ENCODE measurements at regions not wholly inside any gene's neighbourhood (a gene's known extent, or its start where the extent isn't known, plus 50 kb on each side); places are given as distances from the start of the nearest gene placed in this dataset.

GRCh38 chr6:109303164-109303563 lies 79.1 kb downstream of the CD164 start:
- WGBS, 2 experiments (ENCODE audit: extremely low coverage in 1 of 2, insufficient coverage in 1 of 2, insufficient read length in 1 of 2, insufficient replicate concordance in 2 of 2, low coverage in 1 of 2, low lambda C conversion rate in 2 of 2, missing lambda C conversion rate in 1 of 2): 76% methylated on average over 4 of the region's 4 CpGs; no CpG with 5 or more reads in 1 of the 2 experiments
- Histone ChIP-seq H4K5ac (ENCODE audit: insufficient read length, low read depth, low read length) (no peak overlapping the region), H4K20me1 (replicated peaks in 1 of 2; ENCODE audit: control insufficient read depth in 1 of 2, insufficient read depth in 2 of 2, low read length in 2 of 2) (no peaks in the 10 kb centered on the region), H2BK5ac (ENCODE audit: low read depth, low read length) (no peak overlapping the region), H3K56ac (replicated peaks; ENCODE audit: insufficient read length, low read depth, low read length) (no peak overlapping the region), H2AK5ac (ENCODE audit: low read depth, low read length) (no peak overlapping the region), H3K4ac (replicated peaks; ENCODE audit: insufficient read length, low read depth, low read length) (no peak overlapping the region), H3K36me3 (ENCODE audit: control insufficient read depth in 2 of 4, insufficient read depth in 4 of 4, low read length in 3 of 4) (no peaks in the 10 kb centered on the region), H3K4me2 (ENCODE audit: insufficient read depth in 1 of 2, low read depth in 2 of 2, low read length in 2 of 2) (no peak overlapping the region), H2BK15ac (ENCODE audit: low read length) (no peak overlapping the region), H3K18ac (ENCODE audit: extremely low read depth, low read length) (no peak overlapping the region), H3K23ac (ENCODE audit: insufficient read length) (no peak overlapping the region), H3K4me3 (ENCODE audit: extremely low read depth in 1 of 4, insufficient read depth in 2 of 4, low read depth in 3 of 4, low read length in 4 of 4) (no peak overlapping the region), H3K9me3 (ENCODE audit: insufficient read depth in 2 of 2, low read depth in 1 of 2, low read length in 1 of 2) (no peaks in the 10 kb centered on the region), H2BK20ac (ENCODE audit: low read length) (no peak overlapping the region), H4K8ac (ENCODE audit: extremely low read depth, insufficient read depth, low read length) (no peak overlapping the region), H3K23me2 (ENCODE audit: low read depth, low read length) (no peaks in the 10 kb centered on the region), H3K27me3 (replicated peaks in 1 of 4; ENCODE audit: control insufficient read depth in 3 of 4, extremely low read depth in 1 of 4, insufficient read depth in 3 of 4, low read length in 3 of 4) (no peaks in the 10 kb centered on the region), H3K4me1 (replicated peaks in 1 of 4; ENCODE audit: control insufficient read depth in 3 of 4, insufficient read depth in 4 of 4, low read length in 3 of 4) (peaks cover 0 to 2% (median under 1%) of the 10 kb centered on the region in 4 experiments; a peak in 1 of 7 replicates), H3K14ac (ENCODE audit: insufficient read length) (no peak overlapping the region), H4K91ac (replicated peaks; ENCODE audit: insufficient read length, low read length) (no peak overlapping the region), H3K79me2 (ENCODE audit: control insufficient read depth in 1 of 2, insufficient read depth in 2 of 2, low read length in 2 of 2) (no peaks in the 10 kb centered on the region), H2BK120ac (replicated peaks; ENCODE audit: low read depth, low read length) (no peak overlapping the region), H2BK12ac (ENCODE audit: low read depth, low read length) (no peak overlapping the region), H2AFZ (ENCODE audit: low read length) (no peak overlapping the region), H3K9ac (replicated peaks in 1 of 4; ENCODE audit: extremely low read depth in 1 of 4, low read depth in 3 of 4, low read length in 3 of 4) (no peak overlapping the region), H3K27ac (ENCODE audit: low read depth, low read length) (no peak overlapping the region), H3K79me1 (ENCODE audit: low read depth, low read length) (no peaks in the 10 kb centered on the region)
- no peak for FAIRE-seq
- TF ChIP-seq EGR1 (IDR thresholded peaks at IDR 0.05; ENCODE audit: borderline replicate concordance, low read depth, low read length): no peak
- no peak for DNase-seq (ENCODE audit: low read depth in 1 of 2, low spot score in 2 of 2)
- ChIA-PET CTCF (ENCODE audit: partially characterized antibody) (interaction anchor here (0.6 to 0.9 kb wide), 3 partner anchors 66 to 1457 kb away, joined by 3 read pairs; no protein-coding TSS in a partner anchor), POLR2A (ENCODE audit: partially characterized antibody) (no interaction called here)
